GM12873 (cell line): ENCODE measurements at regions not wholly inside any gene's neighbourhood (a gene's known extent, or its start where the extent isn't known, plus 50 kb on each side); places are given as distances from the start of the nearest gene placed in this dataset.

Experiments used
- CTCF ChIP-seq: IDR thresholded peaks from 2 replicates; pipeline ENCODE4 v1.5.1; 2012; ENCODE audit warnings: low read depth, mild to moderate bottlenecking, moderate library complexity, low read length, control low read depth; ENCODE audit not compliant: insufficient read depth; ENCODE audit errors: missing control alignments

GRCh38 chr20:60728705-60729104, 523.4 kb upstream of the CDH4 start:
- TF ChIP-seq CTCF, result no peak

GRCh38 chr20:60729135-60729900, 522.7 kb upstream of the CDH4 start:
- TF ChIP-seq CTCF, result no peak

GRCh38 chr20:60732322-60732721, 519.7 kb upstream of the CDH4 start:
- TF ChIP-seq CTCF, result no peak

- TF ChIP-seq CTCF, result no peak
Measured at GRCh38 chr20:60748086-60748485, 504.0 kb upstream of the CDH4 start.

GRCh38 chr20:60749804-60750602, 502.1 kb upstream of the CDH4 start:
- no peak for TF ChIP-seq CTCF

- no peak for TF ChIP-seq CTCF
Measured at GRCh38 chr20:60750909-60751308, 501.2 kb upstream of the CDH4 start.

- TF ChIP-seq CTCF, result no peak
Measured at GRCh38 chr20:60751826-60752225, 500.2 kb upstream of the CDH4 start.
